ENCODE measurements at regions not wholly inside any gene's neighbourhood (a gene's known extent, or its start where the extent isn't known, plus 50 kb on each side); places are given as distances from the start of the nearest gene placed in this dataset.
A peak's percentile ranks its signal among the peaks of the same experiment; 100 is the strongest.
"Not testable (repeated sequence)": the region's sequence is repeated elsewhere in the genome, so short reads cannot be mapped to it uniquely, and the experiment has no call there.

GRCh38 chr20:25863536-25864325, 167.1 kb upstream of the ZNF337 start:
- DNase-seq (ENCODE audit: low read depth) (peak; percentile 46), FAIRE-seq (no peak)
- Histone ChIP-seq H3K27me3 (ENCODE audit: control insufficient read depth, insufficient read depth, low read length) (peaks cover 6% of the 10 kb centered on the region), H3K36me3 (ENCODE audit: control insufficient read depth, insufficient read depth, low read length) (no peaks in the 10 kb centered on the region), H3K4me3 (ENCODE audit: low read depth, low read length) (peak overlapping the region; percentile 36)
- TF ChIP-seq, protein P1, sequence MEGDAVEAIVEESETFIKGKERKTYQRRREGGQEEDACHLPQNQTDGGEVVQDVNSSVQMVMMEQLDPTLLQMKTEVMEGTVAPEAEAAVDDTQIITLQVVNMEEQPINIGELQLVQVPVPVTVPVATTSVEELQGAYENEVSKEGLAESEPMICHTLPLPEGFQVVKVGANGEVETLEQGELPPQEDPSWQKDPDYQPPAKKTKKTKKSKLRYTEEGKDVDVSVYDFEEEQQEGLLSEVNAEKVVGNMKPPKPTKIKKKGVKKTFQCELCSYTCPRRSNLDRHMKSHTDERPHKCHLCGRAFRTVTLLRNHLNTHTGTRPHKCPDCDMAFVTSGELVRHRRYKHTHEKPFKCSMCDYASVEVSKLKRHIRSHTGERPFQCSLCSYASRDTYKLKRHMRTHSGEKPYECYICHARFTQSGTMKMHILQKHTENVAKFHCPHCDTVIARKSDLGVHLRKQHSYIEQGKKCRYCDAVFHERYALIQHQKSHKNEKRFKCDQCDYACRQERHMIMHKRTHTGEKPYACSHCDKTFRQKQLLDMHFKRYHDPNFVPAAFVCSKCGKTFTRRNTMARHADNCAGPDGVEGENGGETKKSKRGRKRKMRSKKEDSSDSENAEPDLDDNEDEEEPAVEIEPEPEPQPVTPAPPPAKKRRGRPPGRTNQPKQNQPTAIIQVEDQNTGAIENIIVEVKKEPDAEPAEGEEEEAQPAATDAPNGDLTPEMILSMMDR (IDR thresholded peaks at IDR 0.05; ENCODE audit: insufficient read depth, low read length, severe bottlenecking): no peak

DNA sequence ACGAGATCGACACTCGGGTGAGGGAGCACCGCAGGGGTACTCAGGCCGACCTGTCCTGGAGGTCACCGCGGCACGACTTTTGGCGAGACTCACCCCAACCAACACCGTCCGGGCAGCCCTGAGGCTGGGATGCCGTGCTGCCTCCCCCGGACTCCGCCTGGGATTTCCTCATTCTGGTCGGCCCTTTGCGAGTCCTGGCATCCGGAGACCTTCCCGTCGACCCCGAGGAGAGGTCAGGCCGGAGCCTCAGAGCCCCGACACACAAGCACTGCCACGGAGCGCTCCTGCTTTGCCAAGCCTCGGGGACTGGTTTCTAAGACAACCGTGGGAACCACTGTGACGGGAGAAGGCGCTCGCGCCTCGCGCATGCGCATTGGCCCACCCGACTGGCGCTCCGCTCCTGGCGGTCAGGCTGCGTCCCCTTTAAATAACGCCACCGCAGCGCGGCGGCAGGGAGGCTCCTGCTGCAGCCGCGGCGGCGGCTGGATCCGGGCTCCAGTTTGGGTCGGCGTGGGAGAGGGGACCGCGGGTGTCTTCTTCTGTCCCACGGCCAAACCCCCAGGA, 166.4 kb upstream of the ZNF337 start:
- DNase-seq (ENCODE audit: low read depth): peak; percentile 71
- FAIRE-seq; H3K27me3 ChIP-seq (ENCODE audit: control insufficient read depth, insufficient read depth, low read length); H3K36me3 ChIP-seq (ENCODE audit: control insufficient read depth, insufficient read depth, low read length): not testable (repeated sequence)
- TF ChIP-seq, protein P1 (IDR thresholded peaks at IDR 0.05; ENCODE audit: insufficient read depth, low read length, severe bottlenecking): peak; percentile 19
- H3K4me3 ChIP-seq (ENCODE audit: low read depth, low read length): peak overlapping the region; percentile 36

DNA sequence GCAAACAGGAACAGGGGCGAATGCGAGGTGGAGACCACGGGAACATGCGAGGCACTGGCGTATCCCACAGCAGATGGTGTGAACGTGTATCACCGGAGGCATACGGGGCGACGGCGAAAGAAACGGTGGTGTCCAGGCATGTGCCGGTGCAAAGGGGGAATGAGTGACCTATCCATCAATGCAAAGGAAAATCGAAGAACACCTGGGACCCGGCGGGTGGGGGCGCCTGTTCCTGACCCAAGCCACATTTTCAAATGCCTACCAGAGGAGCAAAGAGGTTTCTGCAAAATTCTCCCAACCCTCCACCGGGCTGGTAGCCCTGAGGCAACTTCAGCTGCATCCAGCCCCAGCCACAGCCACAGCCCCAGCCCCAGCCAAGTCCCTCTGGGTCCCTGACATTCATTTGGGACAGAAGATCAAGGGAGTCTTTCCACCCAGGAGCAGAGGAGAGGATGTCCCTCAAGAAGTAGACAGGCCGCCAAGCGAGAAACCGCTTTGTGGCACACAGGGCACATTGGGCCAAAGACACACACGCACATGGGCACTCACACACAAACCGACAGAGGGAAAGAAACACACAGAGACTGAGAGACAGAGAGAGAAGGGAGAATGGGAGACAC, 164.0 kb upstream of the ZNF337 start:
- no peak for FAIRE-seq
- Histone ChIP-seq H3K4me3 (ENCODE audit: low read depth, low read length) (no peak overlapping the region), H3K36me3 (ENCODE audit: control insufficient read depth, insufficient read depth, low read length) (no peaks in the 10 kb centered on the region), H3K27me3 (ENCODE audit: control insufficient read depth, insufficient read depth, low read length) (peaks cover 6% of the 10 kb centered on the region)
- TF ChIP-seq, protein P1 (IDR thresholded peaks at IDR 0.05; ENCODE audit: insufficient read depth, low read length, severe bottlenecking): no peak
- DNase-seq (ENCODE audit: low read depth): no peak

- TF ChIP-seq, protein P1 (IDR thresholded peaks at IDR 0.05; ENCODE audit: insufficient read depth, low read length, severe bottlenecking): no peak
- no peak for FAIRE-seq
- H3K36me3 ChIP-seq (ENCODE audit: control insufficient read depth, insufficient read depth, low read length): no peaks in the 10 kb centered on the region
- H3K27me3 ChIP-seq (ENCODE audit: control insufficient read depth, insufficient read depth, low read length): peaks cover 6% of the 10 kb centered on the region
- DNase-seq (ENCODE audit: low read depth): peak; percentile 40
- no peak overlapping the region for H3K4me3 ChIP-seq (ENCODE audit: low read depth, low read length)
Measured at GRCh38 chr20:25859649-25860530, 163.2 kb upstream of the ZNF337 start.

- no peaks in the 10 kb centered on the region for H3K36me3 ChIP-seq (ENCODE audit: control insufficient read depth, insufficient read depth, low read length)
- no peak for FAIRE-seq
- H3K27me3 ChIP-seq (ENCODE audit: control insufficient read depth, insufficient read depth, low read length): peaks cover 6% of the 10 kb centered on the region
- TF ChIP-seq, protein P1 (IDR thresholded peaks at IDR 0.05; ENCODE audit: insufficient read depth, low read length, severe bottlenecking): no peak
- DNase-seq (ENCODE audit: low read depth): no peak
- H3K4me3 ChIP-seq (ENCODE audit: low read depth, low read length): peak overlapping the region; percentile 5
Measured at GRCh38 chr20:25858495-25859425, 162.1 kb upstream of the ZNF337 start.

DNA sequence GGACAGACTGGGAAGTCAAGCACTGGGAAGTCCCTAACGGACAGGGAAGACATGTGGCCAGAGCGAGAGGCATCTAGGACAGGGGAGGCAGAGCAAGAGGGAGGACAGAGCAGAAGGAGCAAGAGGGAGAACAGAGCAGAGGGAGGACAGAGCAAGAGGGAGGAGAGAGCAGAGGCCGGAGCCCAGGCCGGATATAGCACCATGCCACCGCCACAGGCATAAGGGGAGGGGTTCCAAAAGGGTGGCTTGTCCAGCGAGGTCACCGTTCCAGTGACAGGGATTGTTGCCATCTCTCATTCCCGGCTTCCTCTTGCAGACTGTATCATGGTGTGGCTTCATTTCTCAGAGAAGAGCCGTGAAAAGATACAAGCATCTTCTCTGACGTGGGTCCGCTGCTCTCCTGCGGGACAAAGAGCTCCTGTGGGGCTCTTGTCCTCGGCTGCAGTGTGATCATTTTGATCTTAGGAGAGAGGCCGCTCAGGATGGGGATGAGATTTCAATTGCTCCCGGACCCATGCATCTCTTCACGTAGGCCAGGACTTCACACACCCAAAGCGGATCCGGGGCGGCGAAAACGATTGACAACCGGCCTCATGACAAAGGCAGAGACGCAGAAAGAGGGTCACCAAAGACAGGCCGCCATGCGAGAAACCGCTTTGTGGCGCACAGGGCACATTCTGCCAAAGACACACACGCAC, 160.6 kb upstream of the ZNF337 start:
- not testable (repeated sequence) for H3K36me3 ChIP-seq (ENCODE audit: control insufficient read depth, insufficient read depth, low read length); FAIRE-seq; DNase-seq (ENCODE audit: low read depth); H3K4me3 ChIP-seq (ENCODE audit: low read depth, low read length); H3K27me3 ChIP-seq (ENCODE audit: control insufficient read depth, insufficient read depth, low read length)
